ENCODE measurements at regions not wholly inside any gene's neighbourhood (a gene's known extent, or its start where the extent isn't known, plus 50 kb on each side); places are given as distances from the start of the nearest gene placed in this dataset.
"Not testable (repeated sequence)": the region's sequence is repeated elsewhere in the genome, so short reads cannot be mapped to it uniquely, and the experiment has no call there.

- no peak overlapping the region for H3K4me3 ChIP-seq
- H3K27me3 ChIP-seq = no peaks in the 10 kb centered on the region
- H4K20me1 ChIP-seq = no peaks in the 10 kb centered on the region
- H3K36me3 ChIP-seq = no peaks in the 10 kb centered on the region
- no peak for TF ChIP-seq Cebpa-rat (IDR thresholded peaks at IDR 0.05)
- H3K4me2 ChIP-seq = no peak overlapping the region
- H3K4me1 ChIP-seq = no peaks in the 10 kb centered on the region
- no peak overlapping the region for H3K27ac ChIP-seq
- no peaks in the 10 kb centered on the region for H3K9me3 ChIP-seq
- H3K9ac ChIP-seq = no peak overlapping the region
Measured at GRCh38 chr6:55931101-55931500, 55.7 kb upstream of the BMP5 start.

GRCh38 chr6:55927713-55928112 is 52.3 kb upstream of the BMP5 start:
- H3K27ac ChIP-seq, H3K9ac ChIP-seq, H3K36me3 ChIP-seq, H3K4me3 ChIP-seq, H3K9me3 ChIP-seq, H3K27me3 ChIP-seq, H3K4me2 ChIP-seq, H4K20me1 ChIP-seq, H3K4me1 ChIP-seq: not testable (repeated sequence)

- no peak overlapping the region for H3K27ac ChIP-seq
- no peaks in the 10 kb centered on the region for H4K20me1 ChIP-seq
- TF ChIP-seq Cebpa-rat (IDR thresholded peaks at IDR 0.05) = no peak
- no peak overlapping the region for H3K4me3 ChIP-seq
- H3K4me1 ChIP-seq = no peaks in the 10 kb centered on the region
- H3K9me3 ChIP-seq = no peaks in the 10 kb centered on the region
- H3K36me3 ChIP-seq = no peaks in the 10 kb centered on the region
- H3K4me2 ChIP-seq = no peak overlapping the region
- H3K27me3 ChIP-seq = no peaks in the 10 kb centered on the region
- no peak overlapping the region for H3K9ac ChIP-seq
Measured at GRCh38 chr6:55925292-55925691, 49.9 kb upstream of the BMP5 start.
